SJCRH30 (cell line): ENCODE measurements at regions not wholly inside any gene's neighbourhood (a gene's known extent, or its start where the extent isn't known, plus 50 kb on each side); places are given as distances from the start of the nearest gene placed in this dataset.
"Not testable (repeated sequence)": the region's sequence is repeated elsewhere in the genome, so short reads cannot be mapped to it uniquely, and the experiment has no call there.

Experiments
- DNase-seq, 2 experiments: peaks; one replicate each; pipeline ENCODE4 v3.0.0-alpha.2; 2015 to 2020
- H3K27ac ChIP-seq: fragments of 250-450 bp; sonication (Bioruptor Pico); 2 replicates; pipeline ENCODE4 v1.5.1; 2020; ENCODE audit warnings: mild to moderate bottlenecking, moderate library complexity
- H3K27me3 ChIP-seq: fragments of 250-450 bp; sonication (Bioruptor Pico); 2 replicates; pipeline ENCODE4 v1.5.1; 2020; ENCODE audit warnings: mild to moderate bottlenecking, moderate library complexity
- H3K36me3 ChIP-seq: fragments of 250-450 bp; sonication (Bioruptor Pico); 2 replicates; pipeline ENCODE4 v1.5.1; 2020; ENCODE audit warnings: mild to moderate bottlenecking, moderate library complexity
- H3K4me1 ChIP-seq: fragments of 250-450 bp; sonication (Bioruptor Pico); 2 replicates; pipeline ENCODE4 v1.5.1; 2020; ENCODE audit warnings: mild to moderate bottlenecking, moderate library complexity
- H3K4me3 ChIP-seq: fragments of 250-450 bp; sonication (Bioruptor Pico); 2 replicates; pipeline ENCODE4 v1.5.1; 2020; ENCODE audit warnings: mild to moderate bottlenecking, moderate library complexity
- H3K9me3 ChIP-seq: fragments of 250-450 bp; sonication (Bioruptor Pico); replicated peaks from 2 replicates; pipeline ENCODE4 v1.5.1; 2020; ENCODE audit warnings: mild to moderate bottlenecking, moderate library complexity

- not testable (repeated sequence) for H3K27ac ChIP-seq, H3K4me3 ChIP-seq, H3K4me1 ChIP-seq, H3K27me3 ChIP-seq, H3K9me3 ChIP-seq, H3K36me3 ChIP-seq, DNase-seq
These were observed 122.3 kb upstream of the AKAP13 start for GRCh38 chr15:85258062-85258445.

- not testable (repeated sequence) for H3K9me3 ChIP-seq, H3K27me3 ChIP-seq, DNase-seq, H3K4me1 ChIP-seq, H3K36me3 ChIP-seq, H3K27ac ChIP-seq, H3K4me3 ChIP-seq
These were observed 121.7 kb upstream of the AKAP13 start for GRCh38 chr15:85258559-85259209.

- H3K36me3 ChIP-seq, H3K27ac ChIP-seq, H3K4me1 ChIP-seq, H3K9me3 ChIP-seq, DNase-seq, H3K4me3 ChIP-seq, H3K27me3 ChIP-seq: not testable (repeated sequence)
These were observed 119.9 kb upstream of the AKAP13 start for GRCh38 chr15:85260526-85260925.

DNA sequence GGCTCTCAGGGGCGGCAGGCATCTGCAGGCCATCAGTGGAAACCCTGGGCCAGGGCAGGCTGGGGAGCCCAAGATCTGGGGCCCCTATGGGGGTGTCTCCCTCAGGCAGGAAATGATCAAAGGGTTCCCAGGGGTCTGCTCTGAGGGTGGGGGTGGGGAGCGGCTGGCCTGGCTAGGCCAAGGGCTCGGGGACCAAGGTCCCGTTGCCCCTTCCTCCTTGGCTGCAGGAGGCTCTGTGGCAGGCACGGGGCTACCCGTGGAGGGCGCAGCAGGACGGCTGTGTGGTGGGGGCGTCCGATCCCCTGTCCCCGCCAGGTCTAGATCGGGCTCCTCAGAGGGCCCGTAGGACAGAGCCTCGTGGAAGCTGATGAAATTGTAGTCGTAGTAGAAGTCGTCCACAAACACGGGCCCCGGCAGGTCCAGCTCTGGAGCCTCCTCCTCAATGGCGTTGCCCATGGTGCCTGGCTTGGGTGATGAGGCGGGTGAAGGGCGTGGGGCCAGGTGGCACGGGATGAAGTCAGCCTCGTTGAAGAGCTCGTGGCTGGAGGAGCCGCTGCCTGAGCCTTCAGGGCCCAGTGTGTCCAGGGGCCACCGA, 117.8 kb upstream of the AKAP13 start:
- not testable (repeated sequence) for H3K9me3 ChIP-seq, DNase-seq, H3K4me3 ChIP-seq, H3K4me1 ChIP-seq, H3K27ac ChIP-seq, H3K36me3 ChIP-seq, H3K27me3 ChIP-seq

GRCh38 chr15:85263842-85264440, 116.5 kb upstream of the AKAP13 start:
- not testable (repeated sequence) for H3K9me3 ChIP-seq, H3K4me1 ChIP-seq, H3K4me3 ChIP-seq, H3K27me3 ChIP-seq, DNase-seq, H3K27ac ChIP-seq, H3K36me3 ChIP-seq

DNA sequence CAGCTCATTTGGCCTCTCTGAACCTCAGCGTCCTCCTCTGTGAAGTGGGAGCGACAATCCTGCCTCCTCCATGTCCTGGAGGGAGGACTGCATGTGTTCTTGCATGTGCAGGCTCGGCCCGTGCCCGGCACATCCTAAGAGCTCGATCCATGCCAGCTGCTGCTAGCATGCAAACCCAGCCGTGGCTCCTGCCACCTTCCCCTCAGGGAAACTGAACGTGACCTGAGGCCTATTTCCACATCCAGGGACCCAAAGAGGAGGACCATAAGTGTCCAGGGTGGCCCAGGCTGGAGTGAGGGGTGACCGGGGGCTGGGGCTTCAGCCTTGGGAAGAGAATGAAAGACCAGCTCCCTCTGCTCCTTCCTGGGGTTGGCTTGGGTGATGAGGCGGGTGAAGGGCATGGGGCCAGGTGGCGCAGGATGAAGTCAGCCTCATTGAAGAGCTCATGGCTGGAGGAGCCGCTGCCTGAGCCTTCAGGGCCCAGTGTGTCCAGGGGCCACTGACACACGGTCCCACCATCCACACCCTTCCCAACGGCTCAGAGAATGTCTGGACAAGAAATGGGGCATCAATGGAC, 115.7 kb upstream of the AKAP13 start:
- H3K4me3 ChIP-seq, H3K27me3 ChIP-seq, DNase-seq, H3K9me3 ChIP-seq, H3K27ac ChIP-seq, H3K36me3 ChIP-seq, H3K4me1 ChIP-seq: not testable (repeated sequence)

DNA sequence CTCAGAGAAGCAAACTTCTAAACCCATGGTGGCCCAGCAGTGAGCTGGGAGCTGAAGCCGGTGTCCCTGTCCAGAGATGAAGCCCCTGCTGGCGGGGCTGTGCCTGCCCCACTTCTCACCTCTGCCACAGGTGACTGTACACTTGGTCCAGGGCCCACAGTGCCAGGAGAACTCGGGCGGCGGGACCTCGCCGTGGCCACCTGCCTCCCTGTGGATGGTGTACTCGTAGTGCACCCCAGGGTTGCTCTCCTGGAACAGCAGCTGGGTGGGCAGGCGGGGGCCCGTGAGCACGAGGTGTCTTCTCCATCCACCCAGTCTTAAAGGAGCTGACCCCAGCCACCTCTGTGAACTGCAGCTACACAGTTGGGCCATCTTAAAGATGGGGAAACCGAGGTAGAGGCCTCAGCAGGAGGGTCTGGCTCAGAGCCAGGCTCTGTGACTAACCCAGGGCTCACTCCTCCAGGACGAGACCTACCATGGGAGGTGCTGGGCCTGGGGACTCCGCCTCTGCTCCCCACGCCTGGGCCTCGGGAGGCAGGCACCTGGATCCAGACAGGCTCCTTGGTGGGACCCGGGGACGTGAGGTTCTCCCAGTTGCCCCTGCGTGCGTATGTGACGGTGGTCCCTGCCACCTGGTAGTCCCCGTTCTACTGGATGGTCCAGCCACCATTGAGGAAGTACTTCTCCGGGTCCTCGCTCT, 113.1 kb upstream of the AKAP13 start:
- DNase-seq, H3K36me3 ChIP-seq, H3K4me3 ChIP-seq, H3K9me3 ChIP-seq, H3K27me3 ChIP-seq, H3K27ac ChIP-seq, H3K4me1 ChIP-seq: not testable (repeated sequence)

- no peak overlapping the region for H3K27ac ChIP-seq
- H3K9me3 ChIP-seq, result no peaks in the 10 kb centered on the region
- no peak overlapping the region for H3K4me3 ChIP-seq
- no peaks in the 10 kb centered on the region for H3K36me3 ChIP-seq
- H3K4me1 ChIP-seq, result no peaks in the 10 kb centered on the region
- no peak for DNase-seq
- H3K27me3 ChIP-seq, result no peaks in the 10 kb centered on the region
These were observed 105.9 kb upstream of the AKAP13 start for GRCh38 chr15:85274315-85275050.

DNA sequence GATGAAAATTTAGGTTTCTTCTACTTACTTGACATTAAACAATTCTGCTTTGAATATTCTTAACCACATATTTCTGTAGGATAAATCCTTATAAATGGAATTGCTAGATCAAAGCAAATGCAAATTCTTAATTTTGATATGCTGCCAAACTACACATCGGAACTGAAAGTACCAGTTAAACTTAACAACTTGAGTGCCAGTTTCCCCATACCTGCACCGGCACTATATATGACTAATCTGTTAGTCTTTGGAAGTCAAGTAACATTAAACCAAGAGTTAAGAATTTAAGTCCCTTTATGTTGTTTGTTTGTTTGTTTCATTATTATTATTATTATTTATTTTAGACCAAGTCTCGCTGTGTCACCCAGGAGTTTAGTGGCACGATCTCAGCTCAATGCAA, 103.9 kb upstream of the AKAP13 start:
- no peaks in the 10 kb centered on the region for H3K36me3 ChIP-seq
- H3K27ac ChIP-seq, result no peak overlapping the region
- H3K9me3 ChIP-seq, result no peaks in the 10 kb centered on the region
- no peaks in the 10 kb centered on the region for H3K27me3 ChIP-seq
- DNase-seq, result no peak
- H3K4me1 ChIP-seq, result no peaks in the 10 kb centered on the region
- no peak overlapping the region for H3K4me3 ChIP-seq

DNA sequence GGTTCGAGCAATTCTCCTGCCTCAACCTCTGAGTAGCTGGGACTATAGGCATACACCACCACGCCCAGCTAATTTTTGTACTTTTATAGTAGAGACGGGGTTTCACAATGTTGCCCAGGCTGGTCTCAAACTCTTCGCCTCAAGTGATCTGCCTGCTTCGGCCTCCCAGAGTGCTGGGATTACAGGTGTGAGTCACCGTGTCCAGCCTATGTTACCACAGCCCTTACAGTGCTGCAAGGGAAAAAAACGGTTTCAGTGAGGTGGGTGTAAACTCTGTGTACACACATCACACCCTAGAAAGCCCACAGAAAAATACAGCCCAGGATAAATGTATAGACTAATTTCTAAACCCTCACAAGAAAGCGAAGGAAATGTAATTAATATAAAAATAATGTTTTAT, 103.5 kb upstream of the AKAP13 start:
- no peaks in the 10 kb centered on the region for H3K27me3 ChIP-seq
- no peak overlapping the region for H3K27ac ChIP-seq
- H3K4me3 ChIP-seq, result no peak overlapping the region
- H3K4me1 ChIP-seq, result no peaks in the 10 kb centered on the region
- H3K36me3 ChIP-seq, result no peaks in the 10 kb centered on the region
- DNase-seq, result no peak
- no peaks in the 10 kb centered on the region for H3K9me3 ChIP-seq

GRCh38 chr15:85277847-85278370, 102.5 kb upstream of the AKAP13 start:
- Histone ChIP-seq H3K9me3 (no peaks in the 10 kb centered on the region), H3K4me3 (no peak overlapping the region), H3K36me3 (no peaks in the 10 kb centered on the region)

DNA sequence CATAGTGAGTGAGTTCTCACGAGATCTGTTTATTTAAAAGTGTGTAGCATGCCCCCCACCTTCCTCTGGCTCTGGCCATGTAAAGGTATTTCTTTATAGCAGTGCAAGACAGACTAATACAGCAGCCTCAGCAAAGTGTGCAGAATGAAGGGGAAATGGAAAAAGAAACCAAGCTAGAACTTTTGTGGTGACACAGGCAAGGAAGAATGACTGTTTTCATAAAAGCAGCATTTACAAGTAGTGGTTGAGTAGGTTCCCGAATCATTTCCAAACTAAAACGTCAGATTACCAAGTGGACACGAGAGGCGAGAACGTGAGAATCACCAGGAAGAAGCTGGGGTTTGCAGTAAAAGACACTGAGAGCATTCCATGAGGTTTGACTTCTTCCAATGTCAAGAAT, 100.2 kb upstream of the AKAP13 start:
- Histone ChIP-seq H3K4me3 (no peak overlapping the region), H3K4me1 (no peaks in the 10 kb centered on the region), H3K36me3 (no peaks in the 10 kb centered on the region), H3K9me3 (no peaks in the 10 kb centered on the region), H3K27ac (no peak overlapping the region), H3K27me3 (no peaks in the 10 kb centered on the region)
- no peak for DNase-seq

More at GRCh38 chr15:85277847-85278370, 102.5 kb upstream of the AKAP13 start:
- no peak for DNase-seq
- no peak overlapping the region for H3K27ac ChIP-seq
- H3K27me3 ChIP-seq, result no peaks in the 10 kb centered on the region
- no peaks in the 10 kb centered on the region for H3K4me1 ChIP-seq

- H3K27ac ChIP-seq, result no peak overlapping the region
These were observed 99.0 kb upstream of the AKAP13 start for GRCh38 chr15:85281293-85281882.

DNA sequence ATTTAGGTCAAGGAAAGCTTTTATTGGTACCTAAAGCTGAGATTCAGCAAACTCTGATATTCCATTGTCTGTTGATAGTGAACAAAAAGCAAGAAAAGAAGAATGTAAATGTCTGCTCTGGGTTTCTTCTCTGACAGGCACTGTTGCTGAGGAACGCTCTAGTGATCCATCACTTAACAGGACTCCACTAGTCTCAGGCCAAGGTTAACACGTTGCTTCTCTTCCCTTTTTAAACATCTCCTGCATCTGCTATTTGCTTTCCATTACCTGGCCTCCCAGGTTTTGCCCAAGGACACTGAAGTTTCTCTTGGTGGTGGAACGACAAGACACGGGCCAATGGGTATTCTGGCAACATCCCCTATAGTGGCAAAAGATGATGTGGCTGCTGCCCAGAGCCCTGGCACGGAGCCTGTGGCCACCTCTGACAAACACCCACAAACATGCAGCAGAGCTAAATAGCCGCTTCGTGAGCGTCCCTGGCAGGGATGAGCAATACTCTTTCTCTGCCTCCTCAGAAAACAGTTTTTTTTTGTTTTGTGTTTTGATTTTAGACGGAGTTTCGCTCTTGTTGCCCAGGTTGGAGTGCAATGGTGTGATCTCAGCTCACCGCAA, 97.8 kb upstream of the AKAP13 start:
- H3K9me3 ChIP-seq, result no peaks in the 10 kb centered on the region
- no peak overlapping the region for H3K27ac ChIP-seq
- no peaks in the 10 kb centered on the region for H3K36me3 ChIP-seq
- H3K4me1 ChIP-seq, result no peaks in the 10 kb centered on the region
- DNase-seq, result no peak
- no peaks in the 10 kb centered on the region for H3K27me3 ChIP-seq
- H3K4me3 ChIP-seq, result no peak overlapping the region

More at GRCh38 chr15:85281293-85281882, 99.0 kb upstream of the AKAP13 start:
- H3K4me1 ChIP-seq, result no peaks in the 10 kb centered on the region
- H3K4me3 ChIP-seq, result no peak overlapping the region
- H3K27me3 ChIP-seq, result no peaks in the 10 kb centered on the region
- no peaks in the 10 kb centered on the region for H3K36me3 ChIP-seq
- no peaks in the 10 kb centered on the region for H3K9me3 ChIP-seq
- DNase-seq, result no peak
